ENCODE measurements at regions not wholly inside any gene's neighbourhood (a gene's known extent, or its start where the extent isn't known, plus 50 kb on each side); places are given as distances from the start of the nearest gene placed in this dataset.

DNA sequence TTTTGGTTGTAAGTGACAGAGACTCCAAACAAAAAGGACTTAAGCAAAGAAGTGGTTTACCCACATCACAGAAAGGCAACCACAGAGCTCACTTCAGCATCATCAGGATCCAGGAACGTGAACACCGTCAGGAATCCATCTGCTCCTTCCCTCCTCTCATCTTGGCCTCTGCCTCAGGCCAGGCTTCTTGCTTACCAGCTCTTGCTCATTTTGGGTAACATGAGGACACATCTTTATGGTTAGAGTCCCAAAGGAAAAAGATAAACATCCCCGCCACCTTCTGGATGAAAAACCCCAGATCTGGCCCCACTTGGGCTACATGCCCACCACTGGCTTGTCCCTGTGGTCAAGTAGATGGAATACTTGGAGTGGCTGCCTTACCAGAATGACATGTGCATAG is 176.8 kb upstream of the RPL34 start:
- TF ChIP-seq, protein P1, sequence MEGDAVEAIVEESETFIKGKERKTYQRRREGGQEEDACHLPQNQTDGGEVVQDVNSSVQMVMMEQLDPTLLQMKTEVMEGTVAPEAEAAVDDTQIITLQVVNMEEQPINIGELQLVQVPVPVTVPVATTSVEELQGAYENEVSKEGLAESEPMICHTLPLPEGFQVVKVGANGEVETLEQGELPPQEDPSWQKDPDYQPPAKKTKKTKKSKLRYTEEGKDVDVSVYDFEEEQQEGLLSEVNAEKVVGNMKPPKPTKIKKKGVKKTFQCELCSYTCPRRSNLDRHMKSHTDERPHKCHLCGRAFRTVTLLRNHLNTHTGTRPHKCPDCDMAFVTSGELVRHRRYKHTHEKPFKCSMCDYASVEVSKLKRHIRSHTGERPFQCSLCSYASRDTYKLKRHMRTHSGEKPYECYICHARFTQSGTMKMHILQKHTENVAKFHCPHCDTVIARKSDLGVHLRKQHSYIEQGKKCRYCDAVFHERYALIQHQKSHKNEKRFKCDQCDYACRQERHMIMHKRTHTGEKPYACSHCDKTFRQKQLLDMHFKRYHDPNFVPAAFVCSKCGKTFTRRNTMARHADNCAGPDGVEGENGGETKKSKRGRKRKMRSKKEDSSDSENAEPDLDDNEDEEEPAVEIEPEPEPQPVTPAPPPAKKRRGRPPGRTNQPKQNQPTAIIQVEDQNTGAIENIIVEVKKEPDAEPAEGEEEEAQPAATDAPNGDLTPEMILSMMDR (IDR thresholded peaks at IDR 0.05; ENCODE audit: low read length), result no peak
- TF ChIP-seq EZH2 (optimal IDR thresholded peaks at IDR 0.05; ENCODE audit: low read depth, low read length) (no peak), EZH2phosphoT487 (IDR thresholded peaks at IDR 0.05; ENCODE audit: low read length) (no peak)

Measured in MM.1S (cell line).